SJCRH30 (cell line): ENCODE measurements at regions not wholly inside any gene's neighbourhood (a gene's known extent, or its start where the extent isn't known, plus 50 kb on each side); places are given as distances from the start of the nearest gene placed in this dataset.

ENCODE experiments used
- DNase-seq, 2 experiments: peaks; one replicate each; pipeline ENCODE4 v3.0.0-alpha.2; 2015 to 2020
- H3K27ac ChIP-seq: fragments of 250-450 bp; sonication (Bioruptor Pico); 2 replicates; pipeline ENCODE4 v1.5.1; 2020; ENCODE audit warnings: mild to moderate bottlenecking, moderate library complexity
- H3K27me3 ChIP-seq: fragments of 250-450 bp; sonication (Bioruptor Pico); 2 replicates; pipeline ENCODE4 v1.5.1; 2020; ENCODE audit warnings: mild to moderate bottlenecking, moderate library complexity
- H3K36me3 ChIP-seq: fragments of 250-450 bp; sonication (Bioruptor Pico); 2 replicates; pipeline ENCODE4 v1.5.1; 2020; ENCODE audit warnings: mild to moderate bottlenecking, moderate library complexity
- H3K4me1 ChIP-seq: fragments of 250-450 bp; sonication (Bioruptor Pico); 2 replicates; pipeline ENCODE4 v1.5.1; 2020; ENCODE audit warnings: mild to moderate bottlenecking, moderate library complexity
- H3K4me3 ChIP-seq: fragments of 250-450 bp; sonication (Bioruptor Pico); 2 replicates; pipeline ENCODE4 v1.5.1; 2020; ENCODE audit warnings: mild to moderate bottlenecking, moderate library complexity
- H3K9me3 ChIP-seq: fragments of 250-450 bp; sonication (Bioruptor Pico); replicated peaks from 2 replicates; pipeline ENCODE4 v1.5.1; 2020; ENCODE audit warnings: mild to moderate bottlenecking, moderate library complexity

GRCh38 chr4:117512414-117512813, 427.0 kb upstream of the TRAM1L1 start:
- H3K4me3 ChIP-seq: no peak overlapping the region
- no peaks in the 10 kb centered on the region for H3K4me1 ChIP-seq
- no peaks in the 10 kb centered on the region for H3K9me3 ChIP-seq
- no peaks in the 10 kb centered on the region for H3K36me3 ChIP-seq
- no peak overlapping the region for H3K27ac ChIP-seq
- no peak for DNase-seq
- no peaks in the 10 kb centered on the region for H3K27me3 ChIP-seq

DNA sequence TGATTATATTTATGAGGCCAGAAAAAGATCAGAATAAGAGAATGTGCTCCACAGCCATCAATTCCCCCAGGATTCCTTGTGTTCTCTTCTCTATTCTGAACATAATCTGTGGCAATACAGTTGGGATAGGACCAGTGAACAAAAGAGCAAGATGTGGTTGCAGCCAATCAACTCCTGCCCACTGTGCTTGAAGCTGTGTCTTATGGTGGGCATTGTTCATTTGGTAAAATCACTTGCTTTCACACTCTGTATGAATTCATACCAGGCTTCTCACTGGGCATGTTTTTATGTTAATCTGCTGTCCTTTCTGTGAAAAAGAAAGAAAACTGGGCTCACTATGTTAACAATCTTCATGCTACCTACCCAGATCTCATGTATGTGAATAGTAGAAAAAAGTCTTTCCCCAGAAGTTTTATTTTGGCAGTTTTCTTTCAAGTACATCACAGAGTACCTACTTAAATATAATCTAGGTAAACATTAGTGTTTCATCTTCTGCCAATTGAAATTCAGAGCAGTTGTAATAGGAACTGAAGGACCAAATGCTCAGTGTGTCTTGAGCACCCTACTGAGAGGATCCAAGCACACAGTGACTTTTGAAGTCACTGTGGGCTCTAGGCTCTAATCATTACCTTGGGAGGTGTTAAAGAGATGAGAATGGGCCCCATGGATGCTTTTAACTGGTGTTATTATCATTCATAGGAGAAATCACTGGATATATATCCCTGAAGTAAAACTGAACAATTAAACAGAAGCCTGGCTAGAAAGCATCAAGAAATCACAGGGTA, 429.2 kb upstream of the TRAM1L1 start:
- no peak for DNase-seq
- Histone ChIP-seq H3K36me3 (no peaks in the 10 kb centered on the region), H3K4me3 (no peak overlapping the region), H3K27ac (no peak overlapping the region), H3K27me3 (no peaks in the 10 kb centered on the region), H3K9me3 (no peaks in the 10 kb centered on the region), H3K4me1 (no peaks in the 10 kb centered on the region)

- no peaks in the 10 kb centered on the region for H3K4me1 ChIP-seq
- H3K9me3 ChIP-seq: no peaks in the 10 kb centered on the region
- no peak for DNase-seq
- H3K27me3 ChIP-seq: no peaks in the 10 kb centered on the region
- no peaks in the 10 kb centered on the region for H3K36me3 ChIP-seq
- no peak overlapping the region for H3K4me3 ChIP-seq
- no peak overlapping the region for H3K27ac ChIP-seq
These were observed 430.5 kb upstream of the TRAM1L1 start for GRCh38 chr4:117515921-117516320.

DNA sequence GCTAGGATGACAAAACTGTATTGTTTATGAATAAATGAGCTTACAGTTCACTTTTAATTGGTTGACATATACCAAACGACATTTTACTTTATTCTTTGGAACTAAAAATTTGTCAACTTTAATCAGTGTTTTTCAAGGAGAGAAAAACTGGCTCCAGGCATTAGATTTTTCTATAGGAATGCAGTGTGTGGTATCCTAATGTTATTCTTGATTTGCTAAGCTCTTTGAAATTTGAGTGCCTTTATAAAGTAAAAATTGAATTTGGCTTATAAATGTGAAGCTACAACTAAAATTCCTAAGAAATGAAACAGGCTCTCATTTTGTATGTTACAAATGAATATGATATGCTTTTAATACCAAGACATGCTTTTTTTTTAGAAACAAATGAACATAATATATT, 442.2 kb upstream of the TRAM1L1 start:
- H3K4me1 ChIP-seq: no peaks in the 10 kb centered on the region
- DNase-seq: no peak
- H3K4me3 ChIP-seq: no peak overlapping the region
- no peaks in the 10 kb centered on the region for H3K9me3 ChIP-seq
- no peaks in the 10 kb centered on the region; the same call in 1 of the 2 replicates for H3K36me3 ChIP-seq
- no peak overlapping the region for H3K27ac ChIP-seq
- no peaks in the 10 kb centered on the region for H3K27me3 ChIP-seq

- Histone ChIP-seq H3K36me3 (no peaks in the 10 kb centered on the region; the same call in 1 of the 2 replicates), H3K4me1 (no peaks in the 10 kb centered on the region), H3K27me3 (no peaks in the 10 kb centered on the region), H3K4me3 (no peak overlapping the region), H3K27ac (no peak overlapping the region), H3K9me3 (no peaks in the 10 kb centered on the region)
- DNase-seq: peak in 1 of 2 experiments; percentile 14
These were observed 444.0 kb upstream of the TRAM1L1 start for GRCh38 chr4:117529401-117529800.

- no peak for DNase-seq
- H3K9me3 ChIP-seq: no peaks in the 10 kb centered on the region
- H3K4me3 ChIP-seq: no peak overlapping the region
- no peaks in the 10 kb centered on the region for H3K27me3 ChIP-seq
- H3K27ac ChIP-seq: no peak overlapping the region
- H3K4me1 ChIP-seq: no peaks in the 10 kb centered on the region
- H3K36me3 ChIP-seq: no peaks in the 10 kb centered on the region
These were observed 448.1 kb upstream of the TRAM1L1 start for GRCh38 chr4:117533501-117533900.

- Histone ChIP-seq H3K27ac (no peak overlapping the region), H3K27me3 (no peaks in the 10 kb centered on the region), H3K4me3 (no peak overlapping the region), H3K36me3 (no peaks in the 10 kb centered on the region), H3K4me1 (no peaks in the 10 kb centered on the region), H3K9me3 (no peaks in the 10 kb centered on the region)
- DNase-seq: no peak
These were observed 459.7 kb upstream of the TRAM1L1 start for GRCh38 chr4:117545039-117545438.

DNA sequence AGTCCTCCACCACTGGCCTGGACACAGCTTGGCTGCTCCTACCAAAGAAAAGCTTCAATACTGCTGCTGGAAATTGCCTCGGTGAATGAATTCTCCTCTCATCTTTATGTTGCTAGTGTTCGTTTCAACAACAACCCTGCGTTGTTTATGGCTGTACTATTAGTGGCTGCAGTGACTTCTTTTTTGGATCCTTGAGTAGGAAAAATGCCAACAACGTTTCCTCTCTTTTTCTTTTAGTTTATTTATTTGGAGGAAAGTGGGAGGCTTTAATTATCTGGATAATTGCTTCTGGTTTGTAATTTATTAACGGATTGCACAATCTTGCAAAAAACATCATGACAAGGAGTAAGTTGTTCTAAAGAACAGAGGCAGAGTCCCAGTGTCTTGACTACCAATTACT, 464.1 kb upstream of the TRAM1L1 start:
- Histone ChIP-seq H3K27ac (no peak overlapping the region), H3K36me3 (no peaks in the 10 kb centered on the region)

DNA sequence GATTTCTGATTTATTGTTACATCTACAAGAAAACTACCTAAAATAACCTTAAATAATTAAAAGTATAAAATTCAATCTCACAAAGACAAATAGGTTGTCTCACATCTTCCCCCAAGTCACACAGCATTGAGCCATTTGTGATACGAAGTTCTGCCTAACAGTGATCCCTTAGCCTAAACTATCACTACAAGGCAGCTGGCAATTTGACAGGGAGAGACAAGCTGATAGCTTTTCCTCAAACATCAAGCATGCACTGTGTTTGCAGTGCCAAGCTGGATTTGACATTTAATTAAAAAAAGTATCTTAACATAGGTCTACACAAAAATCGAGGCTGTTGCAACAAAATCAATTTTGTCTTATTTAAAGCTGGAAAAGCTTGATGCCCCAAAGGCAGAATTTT, 464.7 kb upstream of the TRAM1L1 start:
- H3K9me3 ChIP-seq: no peaks in the 10 kb centered on the region
- H3K27me3 ChIP-seq: no peaks in the 10 kb centered on the region

More for the DNA sequence above, 464.1 kb upstream of the TRAM1L1 start:
- no peaks in the 10 kb centered on the region for H3K9me3 ChIP-seq
- H3K4me3 ChIP-seq: no peak overlapping the region
- no peaks in the 10 kb centered on the region for H3K4me1 ChIP-seq
- no peaks in the 10 kb centered on the region for H3K27me3 ChIP-seq
- no peak for DNase-seq

GRCh38 chr4:117560329-117560728, 474.0 kb upstream of the NDST3 start:
- no peak overlapping the region for H3K27ac ChIP-seq
- DNase-seq: peak in 1 of 2 experiments; percentile 32
- no peaks in the 10 kb centered on the region for H3K4me1 ChIP-seq
- H3K4me3 ChIP-seq: no peak overlapping the region
- H3K36me3 ChIP-seq: no peaks in the 10 kb centered on the region
- no peaks in the 10 kb centered on the region for H3K27me3 ChIP-seq
- no peaks in the 10 kb centered on the region for H3K9me3 ChIP-seq

More for the DNA sequence above, 464.7 kb upstream of the TRAM1L1 start:
- Histone ChIP-seq H3K4me1 (no peaks in the 10 kb centered on the region), H3K27ac (no peak overlapping the region), H3K4me3 (no peak overlapping the region), H3K36me3 (no peaks in the 10 kb centered on the region; the same call in 1 of the 2 replicates)
- no peak for DNase-seq

- Histone ChIP-seq H3K27ac (no peak overlapping the region), H3K4me3 (no peak overlapping the region), H3K27me3 (no peaks in the 10 kb centered on the region), H3K4me1 (no peaks in the 10 kb centered on the region), H3K36me3 (no peaks in the 10 kb centered on the region), H3K9me3 (no peaks in the 10 kb centered on the region)
- no peak for DNase-seq
These were observed 460.2 kb upstream of the NDST3 start for GRCh38 chr4:117574085-117574484.

DNA sequence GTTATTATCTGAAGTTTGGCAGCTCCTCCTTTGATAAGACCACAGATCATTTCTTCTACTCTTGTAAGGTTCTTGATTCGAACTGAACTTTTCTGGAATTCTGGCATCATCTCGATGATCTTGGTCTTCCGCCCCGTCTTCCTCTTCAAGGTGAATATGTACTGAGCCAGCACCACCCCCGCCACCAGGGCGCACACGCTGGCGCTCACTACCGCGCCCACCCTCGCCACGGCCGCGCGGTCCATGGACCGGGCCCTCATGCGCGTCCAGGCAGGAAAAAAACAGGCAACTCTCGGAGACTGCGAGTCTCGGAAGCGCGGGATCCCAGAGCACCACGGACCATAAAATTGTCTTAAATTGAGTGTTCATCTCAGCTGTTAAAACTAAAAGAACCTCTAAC, 458.4 kb upstream of the NDST3 start:
- Histone ChIP-seq H3K27ac (no peak overlapping the region), H3K9me3 (no peaks in the 10 kb centered on the region), H3K36me3 (no peaks in the 10 kb centered on the region), H3K27me3 (no peaks in the 10 kb centered on the region), H3K4me3 (no peak overlapping the region), H3K4me1 (no peaks in the 10 kb centered on the region)
- DNase-seq: no peak

DNA sequence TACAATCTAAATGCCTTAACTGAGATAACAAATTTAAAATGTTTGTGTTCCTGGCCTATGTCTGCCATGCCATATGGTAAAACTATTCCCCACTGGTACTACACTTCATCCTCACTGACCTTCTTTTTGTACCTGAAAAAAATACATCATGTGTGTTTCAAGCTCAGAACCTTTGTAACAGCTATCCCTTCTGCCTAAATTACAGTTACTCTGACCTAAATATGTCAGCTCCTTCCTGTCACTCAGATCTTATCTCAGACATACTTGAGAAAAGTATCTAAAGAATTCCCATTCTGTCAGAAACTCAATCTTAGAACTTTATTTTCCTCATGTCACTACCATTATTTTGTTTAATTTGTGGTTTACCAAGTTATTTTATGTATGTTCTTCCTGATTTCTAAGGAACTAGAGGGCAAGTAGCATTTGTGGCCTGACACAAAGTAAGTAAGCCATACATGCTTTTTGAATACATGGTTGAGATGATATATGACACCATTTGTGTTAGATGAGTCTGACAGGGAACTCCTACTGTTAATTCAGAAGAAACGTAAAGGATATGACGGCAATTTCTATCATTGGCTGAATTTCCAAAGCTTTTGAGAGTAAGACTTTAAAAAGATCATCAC, 456.5 kb upstream of the NDST3 start:
- no peaks in the 10 kb centered on the region; the same call in 1 of the 2 replicates for H3K27me3 ChIP-seq
- H3K9me3 ChIP-seq: no peaks in the 10 kb centered on the region
- no peaks in the 10 kb centered on the region for H3K4me1 ChIP-seq
- H3K27ac ChIP-seq: no peak overlapping the region
- DNase-seq: no peak
- no peak overlapping the region for H3K4me3 ChIP-seq
- no peaks in the 10 kb centered on the region for H3K36me3 ChIP-seq

- no peak for DNase-seq
- no peaks in the 10 kb centered on the region for H3K9me3 ChIP-seq
- no peaks in the 10 kb centered on the region for H3K4me1 ChIP-seq
- H3K36me3 ChIP-seq: no peaks in the 10 kb centered on the region
- no peak overlapping the region for H3K4me3 ChIP-seq
- H3K27ac ChIP-seq: no peak overlapping the region
- H3K27me3 ChIP-seq: no peaks in the 10 kb centered on the region
These were observed 445.5 kb upstream of the NDST3 start for GRCh38 chr4:117588771-117589170.

GRCh38 chr4:117596917-117597480, 437.3 kb upstream of the NDST3 start:
- H3K27me3 ChIP-seq: no peaks in the 10 kb centered on the region
- H3K4me1 ChIP-seq: no peaks in the 10 kb centered on the region
- no peak overlapping the region for H3K4me3 ChIP-seq
- H3K9me3 ChIP-seq: no peaks in the 10 kb centered on the region
- H3K27ac ChIP-seq: no peak overlapping the region
- no peaks in the 10 kb centered on the region for H3K36me3 ChIP-seq
- no peak for DNase-seq
